H1 (cell line): ENCODE measurements at regions not wholly inside any gene's neighbourhood (a gene's known extent, or its start where the extent isn't known, plus 50 kb on each side); places are given as distances from the start of the nearest gene placed in this dataset.

Experiments used
- CTCF ChIA-PET: fragments of 300-600 bp; sonication (Branson Sonifier 250); formaldehyde crosslinking; loops from one replicate; lab custom pipeline; 2021; ENCODE audit not compliant: partially characterized antibody; lab: Charles Lee
- POLR2A ChIA-PET: fragments of 300-600 bp; sonication (Branson Sonifier 250); formaldehyde crosslinking; loops from one replicate; lab custom pipeline; 2021; ENCODE audit warnings: inconsistent platforms; ENCODE audit not compliant: partially characterized antibody; lab: Charles Lee
- DNase-seq, 2 experiments: peaks; one replicate each; pipeline versions ENCODE4 v3.0.0 to v3.0.0-alpha.2; 2010 to 2022; ENCODE audit warnings: low spot score in 2 of 2, low read depth in 1 of 2, mixed read lengths in 1 of 2
- FAIRE-seq: peaks from 2 replicates; lab custom pipeline; 2011; peaks lifted over from hg19 to GRCh38; lab: Jason Lieb, UNC
- H2AFZ ChIP-seq: 2 replicates; pipeline ENCODE4 v1.8.1; 2012; ENCODE audit warnings: low read length, inconsistent platforms
- H2AK5ac ChIP-seq: 2 replicates; pipeline ENCODE4 v1.6.1; 2013; ENCODE audit warnings: low read depth, low read length
- H2BK120ac ChIP-seq: replicated peaks from 2 replicates; pipeline ENCODE3; 2013; ENCODE audit warnings: low read depth, low read length, inconsistent platforms
- H2BK12ac ChIP-seq: 2 replicates; pipeline ENCODE4 v1.6.1; 2013; ENCODE audit warnings: low read depth, low read length
- H2BK15ac ChIP-seq: 2 replicates; pipeline ENCODE4 v1.6.1; 2013; ENCODE audit warnings: low read length
- H2BK20ac ChIP-seq: 2 replicates; pipeline ENCODE4 v1.6.1; 2013; ENCODE audit warnings: low read length
- H2BK5ac ChIP-seq: 2 replicates; pipeline ENCODE4 v1.6.1; 2013; ENCODE audit warnings: low read depth, low read length
- H3K14ac ChIP-seq: 2 replicates; pipeline ENCODE4 v1.6.1; 2013; ENCODE audit warnings: inconsistent platforms; ENCODE audit not compliant: insufficient read length
- H3K18ac ChIP-seq: 2 replicates; pipeline ENCODE4 v1.6.1; 2013; ENCODE audit warnings: low read length; ENCODE audit errors: extremely low read depth
- H3K23ac ChIP-seq: 2 replicates; pipeline ENCODE4 v1.6.1; 2013; ENCODE audit warnings: inconsistent platforms; ENCODE audit not compliant: insufficient read length
- H3K23me2 ChIP-seq: 2 replicates; pipeline ENCODE4 v1.6.1; 2013; ENCODE audit warnings: low read depth, low read length
- H3K27ac ChIP-seq: 2 replicates; pipeline ENCODE4 v1.6.1; 2011; ENCODE audit warnings: low read depth, low read length, inconsistent platforms
- H3K27me3 ChIP-seq, 4 experiments: replicated peaks in 1 of 4; 1 replicate in 1 of 4; 2 replicates in 3 of 4; pipeline versions ENCODE4 v1.6.1 to v1.8.1; 2011 to 2013; ENCODE audit warnings: low read length in 3 of 4, mild to moderate bottlenecking in 3 of 4, inconsistent platforms in 2 of 4, mixed read lengths in 2 of 4, moderate library complexity in 1 of 4; ENCODE audit not compliant: control insufficient read depth in 3 of 4, insufficient read depth in 3 of 4; ENCODE audit errors: extremely low read depth in 1 of 4
- H3K36me3 ChIP-seq, 4 experiments: 2 replicates each; pipeline versions ENCODE4 v1.6.1 to v1.8.1; 2011 to 2013; ENCODE audit warnings: mild to moderate bottlenecking in 4 of 4, low read length in 3 of 4, moderate library complexity in 2 of 4, control low read depth in 1 of 4, inconsistent platforms in 1 of 4; ENCODE audit not compliant: insufficient read depth in 4 of 4, control insufficient read depth in 2 of 4
- H3K4ac ChIP-seq: replicated peaks from 2 replicates; pipeline ENCODE3; 2013; ENCODE audit warnings: low read length, low read depth, mixed read lengths, inconsistent platforms; ENCODE audit not compliant: insufficient read length
- H3K4me1 ChIP-seq, 4 experiments: replicated peaks in 1 of 4; 1 replicate in 1 of 4; 2 replicates in 3 of 4; pipeline versions ENCODE4 v1.6.1 to v1.8.1; 2011 to 2013; ENCODE audit warnings: low read length in 3 of 4, inconsistent platforms in 2 of 4, mixed read lengths in 1 of 4; ENCODE audit not compliant: insufficient read depth in 4 of 4, control insufficient read depth in 3 of 4
- H3K4me2 ChIP-seq, 2 experiments: 2 replicates each; pipeline versions ENCODE4 v1.6.1 to v1.8.1; 2011 to 2013; ENCODE audit warnings: low read depth in 2 of 2, low read length in 2 of 2, control low read depth in 1 of 2, inconsistent platforms in 1 of 2, mild to moderate bottlenecking in 1 of 2; ENCODE audit not compliant: insufficient read depth in 1 of 2
- H3K4me3 ChIP-seq, 4 experiments: fragments of 200-600, 300-600 bp in 1 of 4; sonication (generic), shearing (Covaris generic), sonication (Bioruptor Twin) in 1 of 4; 2 replicates each; pipeline versions ENCODE4 v1.5.1 to v1.8.1; 2011 to 2016; ENCODE audit warnings: low read length in 4 of 4, low read depth in 3 of 4, control low read depth in 2 of 4, inconsistent platforms in 2 of 4, mild to moderate bottlenecking in 2 of 4, mixed read lengths in 1 of 4, moderate library complexity in 1 of 4; ENCODE audit not compliant: insufficient read depth in 2 of 4; ENCODE audit errors: extremely low read depth in 1 of 4
- H3K56ac ChIP-seq: replicated peaks from 2 replicates; pipeline ENCODE3; 2013; ENCODE audit warnings: low read depth, mild to moderate bottlenecking, mixed read lengths, low read length, inconsistent platforms; ENCODE audit not compliant: insufficient read length
- H3K79me1 ChIP-seq: 2 replicates; pipeline ENCODE4 v1.6.1; 2013; ENCODE audit warnings: low read depth, low read length, control low read depth
- H3K79me2 ChIP-seq, 2 experiments: 2 replicates each; pipeline versions ENCODE4 v1.6.1 to v1.8.1; 2012 to 2013; ENCODE audit warnings: low read length in 2 of 2, mild to moderate bottlenecking in 2 of 2, inconsistent platforms in 1 of 2; ENCODE audit not compliant: insufficient read depth in 2 of 2, control insufficient read depth in 1 of 2
- H3K9ac ChIP-seq, 4 experiments: replicated peaks in 1 of 4; 1 replicate in 1 of 4; 2 replicates in 3 of 4; pipeline versions ENCODE4 v1.6.1 to v1.8.1; 2011 to 2013; ENCODE audit warnings: low read depth in 3 of 4, low read length in 3 of 4, control low read depth in 2 of 4, mild to moderate bottlenecking in 2 of 4, moderate library complexity in 2 of 4, inconsistent platforms in 1 of 4; ENCODE audit errors: extremely low read depth in 1 of 4
- H3K9me3 ChIP-seq, 2 experiments: 2 replicates each; pipeline versions ENCODE4 v1.6.1 to v1.8.1; 2012 to 2013; ENCODE audit warnings: mild to moderate bottlenecking in 2 of 2, moderate library complexity in 2 of 2, control low read depth in 1 of 2, inconsistent platforms in 1 of 2, low read depth in 1 of 2, low read length in 1 of 2, mixed read lengths in 1 of 2; ENCODE audit not compliant: insufficient read depth in 2 of 2
- H4K20me1 ChIP-seq, 2 experiments: replicated peaks in 1 of 2; 2 replicates each; pipeline versions ENCODE3 to v1.8.1; 2011 to 2013; ENCODE audit warnings: inconsistent platforms in 2 of 2, low read length in 2 of 2, mild to moderate bottlenecking in 1 of 2; ENCODE audit not compliant: insufficient read depth in 2 of 2, control insufficient read depth in 1 of 2
- H4K5ac ChIP-seq: 2 replicates; pipeline ENCODE4 v1.6.1; 2013; ENCODE audit warnings: low read length, low read depth, mixed read lengths, inconsistent platforms; ENCODE audit not compliant: insufficient read length
- H4K8ac ChIP-seq: 2 replicates; pipeline ENCODE4 v1.8.0; 2013; ENCODE audit warnings: mild to moderate bottlenecking, moderate library complexity, low read length, inconsistent platforms; ENCODE audit not compliant: insufficient read depth; ENCODE audit errors: extremely low read depth
- H4K91ac ChIP-seq: replicated peaks from 2 replicates; pipeline ENCODE3; 2013; ENCODE audit warnings: low read length, mixed read lengths, inconsistent platforms; ENCODE audit not compliant: insufficient read length
- CEBPB ChIP-seq: IDR thresholded peaks from 2 replicates; pipeline ENCODE4 v1.6.1; 2012; ENCODE audit warnings: low read depth, low read length
- CTBP2 ChIP-seq: IDR thresholded peaks from 2 replicates; pipeline ENCODE4 v1.7.0; 2011; ENCODE audit warnings: borderline replicate concordance, mild to moderate bottlenecking, moderate library complexity, mixed read lengths, low read length; ENCODE audit not compliant: insufficient read depth, insufficient read length
- JUN ChIP-seq: IDR thresholded peaks from 2 replicates; pipeline ENCODE4 v1.6.1; 2011; ENCODE audit warnings: low read depth, mild to moderate bottlenecking, improper control_type of control experiment, low read length
- NANOG ChIP-seq: IDR thresholded peaks from 2 replicates; pipeline ENCODE4 v1.6.1; 2011; ENCODE audit warnings: low read length, low read depth, mild to moderate bottlenecking, inconsistent platforms; ENCODE audit not compliant: insufficient read depth, poor library complexity, severe bottlenecking
- RBBP5 ChIP-seq: IDR thresholded peaks from 2 replicates; pipeline ENCODE4 v1.7.1; 2012; ENCODE audit warnings: low read depth, mild to moderate bottlenecking, inconsistent platforms, low read length, moderate library complexity, borderline replicate concordance
- SP4 ChIP-seq: IDR thresholded peaks from 2 replicates; pipeline ENCODE4 v1.6.1; 2012; ENCODE audit warnings: low read length, inconsistent platforms
- SUZ12 ChIP-seq: fragments of 200-600 bp; sonication (generic); IDR thresholded peaks from 2 replicates; pipeline ENCODE4 v1.6.1; 2012; ENCODE audit warnings: mild to moderate bottlenecking, inconsistent platforms, low read length, moderate library complexity, mixed read lengths
- TAF7 ChIP-seq: optimal IDR thresholded peaks from 2 replicates; pipeline ENCODE3; 2011; ENCODE audit warnings: low read depth, mild to moderate bottlenecking, inconsistent platforms, low read length, moderate library complexity, borderline replicate concordance
- TCF12 ChIP-seq: IDR thresholded peaks from 2 replicates; pipeline ENCODE4 v1.6.1; 2011; ENCODE audit warnings: low read depth, mild to moderate bottlenecking, low read length

- Histone ChIP-seq H3K18ac (no peak overlapping the region), H2AFZ (no peak overlapping the region), H2BK20ac (no peak overlapping the region), H3K27ac (no peak overlapping the region), H3K4me2 (no peak overlapping the region), H2BK12ac (no peak overlapping the region), H4K5ac (no peak overlapping the region), H3K36me3 (no peaks in the 10 kb centered on the region), H3K9ac (no peak overlapping the region), H2BK120ac (no peak overlapping the region), H2BK5ac (no peak overlapping the region), H3K56ac (no peak overlapping the region), H3K23me2 (no peaks in the 10 kb centered on the region), H3K9me3 (no peaks in the 10 kb centered on the region), H3K4ac (no peak overlapping the region), H4K8ac (no peak overlapping the region), H3K79me2 (no peaks in the 10 kb centered on the region), H3K79me1 (no peaks in the 10 kb centered on the region), H4K20me1 (no peaks in the 10 kb centered on the region), H4K91ac (no peak overlapping the region), H3K23ac (no peak overlapping the region), H3K27me3 (no peaks in the 10 kb centered on the region), H3K4me1 (peaks cover 0 to 2% (median 0%) of the 10 kb centered on the region in 4 experiments; a peak in 2 of 7 replicates), H2BK15ac (no peak overlapping the region), H2AK5ac (no peak overlapping the region), H3K14ac (no peak overlapping the region), H3K4me3 (no peak overlapping the region)
- CTCF ChIA-PET, result interaction anchor here (1.0 to 1.2 kb wide), 2 partner anchors 10 to 20 kb away, joined by 3 read pairs; no protein-coding TSS in a partner anchor
- DNase-seq (no peak), FAIRE-seq (no peak)
- no peak for TF ChIP-seq CEBPB
- no peak for TF ChIP-seq TCF12
- no peak for TF ChIP-seq SP4
- no peak for TF ChIP-seq SUZ12
- TF ChIP-seq TAF7, result no peak
- TF ChIP-seq JUN, result no peak
- no peak for TF ChIP-seq RBBP5
- no peak for TF ChIP-seq CTBP2
- no peak for TF ChIP-seq NANOG
- POLR2A ChIA-PET, result no interaction called here
These were observed 345.4 kb downstream of the STIM2 start for GRCh38 chr4:27206009-27206408.
